UCSD-AML1 (cell line): ENCODE measurements at regions not wholly inside any gene's neighbourhood (a gene's known extent, or its start where the extent isn't known, plus 50 kb on each side); places are given as distances from the start of the nearest gene placed in this dataset.

ENCODE experiments used
- DNase-seq: peaks from one replicate; lab custom pipeline; 2025; ENCODE audit not compliant: unreplicated experiment; lab: John Stamatoyannopoulos, UW

GRCh38 chr11:45556851-45557707 is 108.3 kb downstream of the CHST1 start:
- no peak for DNase-seq

- no peak for DNase-seq
Measured at GRCh38 chr11:45554230-45554967, 111.0 kb downstream of the CHST1 start.

GRCh38 chr11:45553383-45553936 is 112.0 kb downstream of the CHST1 start:
- no peak for DNase-seq

- no peak for DNase-seq
Measured at GRCh38 chr11:45551191-45551713, 114.2 kb downstream of the CHST1 start.

- DNase-seq, result no peak
Measured at GRCh38 chr11:45549257-45549656, 116.2 kb downstream of the CHST1 start.

GRCh38 chr11:45546366-45546765 is 119.1 kb downstream of the CHST1 start:
- DNase-seq, result no peak

- DNase-seq, result no peak
Measured at GRCh38 chr11:45544826-45545225, 120.6 kb downstream of the CHST1 start.

GRCh38 chr11:45543808-45544422 is 121.5 kb downstream of the CHST1 start:
- DNase-seq, result peak; percentile 15

- no peak for DNase-seq
Measured at GRCh38 chr11:45543081-45543480, 122.3 kb downstream of the CHST1 start.

GRCh38 chr11:45541693-45542434 is 123.6 kb downstream of the CHST1 start:
- DNase-seq, result no peak

- DNase-seq, result no peak
Measured at GRCh38 chr11:45538939-45539338, 126.5 kb downstream of the CHST1 start.

GRCh38 chr11:45538363-45538762 is 127.1 kb downstream of the CHST1 start:
- DNase-seq, result no peak

- DNase-seq, result no peak
Measured at GRCh38 chr11:45537614-45538013, 127.8 kb downstream of the CHST1 start.

GRCh38 chr11:45535033-45535432 is 130.4 kb downstream of the CHST1 start:
- no peak for DNase-seq

- no peak for DNase-seq
Measured at GRCh38 chr11:45534132-45534531, 131.3 kb downstream of the CHST1 start.

- DNase-seq, result no peak
Measured at GRCh38 chr11:45532546-45532945, 132.9 kb downstream of the CHST1 start.

- no peak for DNase-seq
Measured at GRCh38 chr11:45530776-45531175, 134.6 kb downstream of the CHST1 start.

- DNase-seq, result no peak
Measured at GRCh38 chr11:45530111-45530510, 135.3 kb downstream of the CHST1 start.

GRCh38 chr11:45528435-45528834 is 137.0 kb downstream of the CHST1 start:
- no peak for DNase-seq

- DNase-seq, result no peak
Measured at GRCh38 chr11:45527898-45528297, 137.5 kb downstream of the CHST1 start.

GRCh38 chr11:45525393-45525792 is 140.0 kb downstream of the CHST1 start:
- no peak for DNase-seq
